Loucy (cell line): ENCODE measurements at regions not wholly inside any gene's neighbourhood (a gene's known extent, or its start where the extent isn't known, plus 50 kb on each side); places are given as distances from the start of the nearest gene placed in this dataset.
"Not testable (repeated sequence)": the region's sequence is repeated elsewhere in the genome, so short reads cannot be mapped to it uniquely, and the experiment has no call there.

Experiments
- H2AFZ ChIP-seq: fragments of 200-600 bp; sonication (generic); 2 replicates; pipeline ENCODE4 v1.6.0; 2016; ENCODE audit warnings: antibody characterized with exemption, mild to moderate bottlenecking, low read length, moderate library complexity
- H3F3A ChIP-seq: fragments of 200-600 bp; 2 replicates; pipeline ENCODE4 v1.6.0; 2016; ENCODE audit warnings: antibody characterized with exemption, low read depth, mild to moderate bottlenecking
- H3K27me3 ChIP-seq: fragments of 200-600 bp; sonication (generic); 2 replicates; pipeline ENCODE4 v1.6.1; 2014; ENCODE audit warnings: low read length, mild to moderate bottlenecking; ENCODE audit not compliant: insufficient read depth, poor library complexity, severe bottlenecking
- H3K36me3 ChIP-seq: fragments of 200-600 bp; sonication (generic); 2 replicates; pipeline ENCODE4 v1.6.1; 2016; ENCODE audit warnings: low read length; ENCODE audit not compliant: insufficient read depth
- H3K4me1 ChIP-seq: fragments of 200-600 bp; sonication (generic); 2 replicates; pipeline ENCODE4 v1.5.1; 2014; ENCODE audit warnings: low read length, mild to moderate bottlenecking; ENCODE audit not compliant: insufficient read depth, poor library complexity, severe bottlenecking
- H3K4me2 ChIP-seq: fragments of 200-600 bp; sonication (generic); 2 replicates; pipeline ENCODE4 v1.6.0; 2014; ENCODE audit warnings: antibody characterized with exemption, low read length, low read depth, mild to moderate bottlenecking; ENCODE audit not compliant: poor library complexity, severe bottlenecking
- H3K4me3 ChIP-seq: fragments of 200-600 bp; sonication (generic); 2 replicates; pipeline ENCODE4 v1.5.1; 2014; ENCODE audit warnings: low read length, mild to moderate bottlenecking, mixed read lengths; ENCODE audit not compliant: poor library complexity, severe bottlenecking
- H3K79me2 ChIP-seq: fragments of 200-600 bp; sonication (generic); 2 replicates; pipeline ENCODE4 v1.6.1; 2014; ENCODE audit warnings: low read length; ENCODE audit not compliant: insufficient read depth
- H3K9ac ChIP-seq: fragments of 200-600 bp; sonication (generic); 2 replicates; pipeline ENCODE4 v1.6.0; 2014; ENCODE audit warnings: mild to moderate bottlenecking, low read depth, low read length, moderate library complexity; ENCODE audit not compliant: poor library complexity, severe bottlenecking
- H3K9me2 ChIP-seq: fragments of 200-600 bp; sonication (generic); replicated peaks from 2 replicates; pipeline ENCODE4 v1.6.1; 2016; ENCODE audit warnings: low read depth, low read length, mixed read lengths
- H3K9me3 ChIP-seq: fragments of 200-600 bp; sonication (generic); 2 replicates; pipeline ENCODE4 v1.6.1; 2014; ENCODE audit warnings: mild to moderate bottlenecking, antibody characterized with exemption, low read length, low read depth; ENCODE audit not compliant: insufficient read depth
- H4K20me1 ChIP-seq: fragments of 200-600 bp; sonication (generic); 2 replicates; pipeline ENCODE4 v1.6.0; 2014; ENCODE audit warnings: antibody characterized with exemption, low read length, mild to moderate bottlenecking; ENCODE audit not compliant: insufficient read depth, poor library complexity, severe bottlenecking
- CTCF ChIP-seq: fragments of 200-600 bp; sonication (generic); conservative IDR thresholded peaks from 2 replicates; pipeline ENCODE4 v1.5.1; 2014; ENCODE audit warnings: mild to moderate bottlenecking, antibody characterized with exemption, low read length
- EZH2phosphoT487 ChIP-seq: fragments of 200-600 bp; IDR thresholded peaks from 2 replicates; pipeline ENCODE4 v1.6.1; 2018; ENCODE audit warnings: antibody characterized with exemption, mild to moderate bottlenecking, moderate library complexity, borderline replicate concordance

DNA sequence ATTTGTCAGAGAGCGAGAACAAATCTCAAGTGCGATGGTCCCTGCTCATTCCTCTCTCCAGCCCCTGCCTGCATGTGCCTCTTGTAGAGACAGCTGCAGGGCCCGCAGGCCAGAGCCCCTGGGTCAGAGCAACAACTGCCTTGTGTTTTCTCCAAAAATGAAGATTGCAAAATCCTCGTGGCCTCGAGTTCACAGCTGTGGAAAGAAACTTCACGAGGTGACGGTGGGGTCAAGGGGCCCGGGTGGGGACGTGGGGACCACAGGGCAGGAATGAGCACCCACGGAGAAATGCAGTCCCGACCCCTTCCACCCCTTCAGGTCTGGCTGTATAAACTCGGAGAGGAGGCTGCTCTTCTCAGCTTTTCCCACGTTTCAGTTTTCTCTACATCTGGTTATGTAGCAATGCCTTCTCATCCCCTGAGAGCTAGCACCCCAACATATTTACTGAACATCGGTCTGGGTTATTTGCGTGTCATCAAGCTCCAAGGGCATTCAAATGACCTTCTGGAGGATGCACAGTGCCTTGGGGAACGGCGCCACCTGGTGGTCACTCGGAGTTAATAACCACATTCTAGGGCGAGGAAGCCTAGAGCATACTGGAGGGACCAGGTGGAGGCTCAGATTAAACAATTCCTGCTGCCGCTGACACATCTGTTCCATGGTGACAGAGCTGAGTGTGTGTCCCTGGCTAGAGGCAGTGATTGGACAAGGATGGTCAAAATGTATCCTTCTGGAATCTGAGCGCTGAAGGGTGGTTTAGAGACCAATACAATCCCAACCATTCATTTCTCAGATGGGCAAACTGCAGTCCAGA, 91.4 kb upstream of the CYRIA start:
- no peak overlapping the region for H3K4me2 ChIP-seq
- H3K9me3 ChIP-seq, result no peaks in the 10 kb centered on the region
- TF ChIP-seq EZH2phosphoT487 (no peak), CTCF (peak; percentile 97)
- no peak overlapping the region for H2AFZ ChIP-seq
- no peak overlapping the region for H3K9ac ChIP-seq
- no peaks in the 10 kb centered on the region for H3K4me1 ChIP-seq
- H3K36me3 ChIP-seq, result no peaks in the 10 kb centered on the region
- H3F3A ChIP-seq, result no peaks in the 10 kb centered on the region
- H4K20me1 ChIP-seq, result no peaks in the 10 kb centered on the region
- no peaks in the 10 kb centered on the region for H3K9me2 ChIP-seq
- H3K79me2 ChIP-seq, result no peaks in the 10 kb centered on the region
- no peaks in the 10 kb centered on the region for H3K27me3 ChIP-seq
- H3K4me3 ChIP-seq, result no peak overlapping the region

DNA sequence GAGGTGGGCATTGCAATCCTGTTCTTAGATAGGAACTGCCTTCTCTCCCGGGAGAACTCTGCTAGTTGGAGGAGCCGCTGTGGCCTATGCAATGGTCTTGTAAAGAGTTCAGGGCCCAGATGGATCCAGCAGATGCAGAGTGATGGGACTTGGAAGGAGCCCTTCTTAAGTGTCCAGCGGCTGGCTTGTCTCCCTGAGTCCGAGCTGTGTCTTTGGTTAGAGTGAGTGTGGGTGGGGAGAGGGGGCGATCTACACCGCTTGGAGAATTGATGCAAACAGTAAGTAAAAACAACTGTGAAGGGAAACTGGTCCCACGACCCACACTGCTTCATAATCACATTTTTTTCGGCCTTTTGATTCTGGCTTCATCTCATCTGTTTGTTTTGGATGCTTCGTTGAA, 89.8 kb upstream of the CYRIA start:
- H3K36me3 ChIP-seq, result no peaks in the 10 kb centered on the region
- H2AFZ ChIP-seq, result no peak overlapping the region
- H3K9ac ChIP-seq, result no peak overlapping the region
- no peaks in the 10 kb centered on the region for H3F3A ChIP-seq
- no peaks in the 10 kb centered on the region for H4K20me1 ChIP-seq
- no peak overlapping the region for H3K4me2 ChIP-seq
- H3K4me1 ChIP-seq, result no peaks in the 10 kb centered on the region
- H3K9me2 ChIP-seq, result no peaks in the 10 kb centered on the region
- H3K4me3 ChIP-seq, result no peak overlapping the region
- H3K79me2 ChIP-seq, result no peaks in the 10 kb centered on the region
- H3K27me3 ChIP-seq, result no peaks in the 10 kb centered on the region
- TF ChIP-seq EZH2phosphoT487, result no peak
- TF ChIP-seq CTCF, result no peak
- H3K9me3 ChIP-seq, result no peaks in the 10 kb centered on the region

- not testable (repeated sequence) for H3K27me3 ChIP-seq, H2AFZ ChIP-seq, H3F3A ChIP-seq, H3K4me3 ChIP-seq, H4K20me1 ChIP-seq, H3K9ac ChIP-seq, H3K4me2 ChIP-seq, H3K79me2 ChIP-seq, H3K9me2 ChIP-seq, H3K4me1 ChIP-seq, H3K9me3 ChIP-seq, H3K36me3 ChIP-seq
Observed at GRCh38 chr2:16753025-16753424, 87.4 kb upstream of the CYRIA start.

DNA sequence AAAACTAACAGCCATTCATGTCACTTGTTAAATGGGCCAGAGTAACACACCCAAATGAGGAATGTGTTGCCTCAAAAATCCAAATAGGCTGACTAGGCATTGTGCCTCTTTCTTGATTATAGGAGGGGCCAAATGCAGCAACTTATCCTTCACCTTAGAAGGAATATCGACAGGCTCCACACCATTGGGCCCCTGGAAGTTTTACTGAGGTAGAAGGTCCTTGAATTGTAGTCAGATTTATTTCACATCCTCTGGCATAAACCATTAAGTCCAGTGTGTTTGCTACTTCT, 85.2 kb upstream of the CYRIA start:
- H2AFZ ChIP-seq, H3K4me2 ChIP-seq, H3F3A ChIP-seq, H3K9ac ChIP-seq, H3K4me3 ChIP-seq, H4K20me1 ChIP-seq, H3K9me2 ChIP-seq, H3K4me1 ChIP-seq, H3K9me3 ChIP-seq, H3K36me3 ChIP-seq, H3K27me3 ChIP-seq, H3K79me2 ChIP-seq: not testable (repeated sequence)
